IPS-11a (cell line): ENCODE measurements at regions not wholly inside any gene's neighbourhood (a gene's known extent, or its start where the extent isn't known, plus 50 kb on each side); places are given as distances from the start of the nearest gene placed in this dataset.

Experiments used
- H3K4me3 ChIP-seq: one replicate; pipeline ENCODE4 v1.5.1; 2013; ENCODE audit warnings: low read depth, low read length, control low read depth

DNA sequence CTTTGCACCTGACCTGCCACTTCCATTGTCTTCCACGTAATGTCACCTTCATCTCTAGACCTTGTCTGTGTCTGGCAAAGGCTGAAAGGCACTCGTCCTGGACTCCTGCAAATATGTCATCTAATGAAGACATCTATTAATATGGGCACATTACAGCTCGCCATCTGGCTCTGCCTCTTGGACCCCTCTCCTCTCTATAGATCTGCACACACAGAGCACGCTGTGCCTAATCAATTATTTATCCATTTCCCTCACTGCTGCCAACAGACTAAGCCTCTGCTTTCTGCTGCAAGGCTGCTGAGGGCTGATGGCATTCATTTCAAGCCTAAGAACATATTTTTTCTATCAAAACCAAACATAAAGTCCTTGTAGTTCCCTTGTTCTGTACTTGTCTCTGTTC, 573.0 kb downstream of the TUSC7 start:
- no peak overlapping the region for H3K4me3 ChIP-seq

GRCh38 chr3:117285737-117286136, 576.2 kb downstream of the TUSC7 start:
- no peak overlapping the region for H3K4me3 ChIP-seq

DNA sequence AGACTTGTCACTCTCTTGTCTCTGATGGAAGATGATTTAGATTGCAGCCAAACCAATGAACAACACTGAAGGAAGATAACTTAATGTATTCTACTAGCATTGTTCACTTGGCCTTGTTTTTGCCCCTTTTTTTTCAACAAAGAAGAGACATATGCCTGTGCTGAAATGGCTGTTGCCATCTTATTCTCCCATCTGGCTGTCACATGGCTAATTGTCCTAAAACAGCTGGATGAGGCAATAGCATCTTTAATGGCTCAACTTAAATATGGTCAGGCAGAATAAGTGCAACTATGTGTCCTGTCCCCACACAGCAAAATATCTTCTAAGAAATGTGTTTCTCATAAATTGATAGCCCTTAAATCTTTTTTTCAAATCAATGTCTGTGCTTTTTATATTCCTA, 576.9 kb downstream of the TUSC7 start:
- no peak overlapping the region for H3K4me3 ChIP-seq

- no peak overlapping the region for H3K4me3 ChIP-seq
Observed at GRCh38 chr3:117287602-117288001, 578.0 kb downstream of the TUSC7 start.

DNA sequence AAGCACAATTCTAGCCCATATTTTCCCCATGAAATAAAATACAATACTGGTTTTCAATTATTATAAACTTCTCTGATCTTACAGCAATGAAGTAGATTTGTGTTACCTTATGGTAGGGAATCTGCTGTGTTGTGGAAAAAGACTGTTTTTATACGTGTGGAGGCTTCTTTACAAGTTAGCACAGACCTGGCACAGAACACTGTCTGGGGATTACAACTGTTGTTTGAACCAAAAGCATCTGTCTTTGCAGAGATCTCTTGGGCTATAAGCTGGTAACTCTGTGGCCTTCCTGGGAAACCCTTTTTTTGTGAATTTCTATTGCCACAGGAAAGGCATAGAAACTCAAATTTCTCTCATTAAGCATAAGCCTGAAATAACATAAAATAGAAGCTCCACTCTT, 581.9 kb downstream of the TUSC7 start:
- no peak overlapping the region for H3K4me3 ChIP-seq

DNA sequence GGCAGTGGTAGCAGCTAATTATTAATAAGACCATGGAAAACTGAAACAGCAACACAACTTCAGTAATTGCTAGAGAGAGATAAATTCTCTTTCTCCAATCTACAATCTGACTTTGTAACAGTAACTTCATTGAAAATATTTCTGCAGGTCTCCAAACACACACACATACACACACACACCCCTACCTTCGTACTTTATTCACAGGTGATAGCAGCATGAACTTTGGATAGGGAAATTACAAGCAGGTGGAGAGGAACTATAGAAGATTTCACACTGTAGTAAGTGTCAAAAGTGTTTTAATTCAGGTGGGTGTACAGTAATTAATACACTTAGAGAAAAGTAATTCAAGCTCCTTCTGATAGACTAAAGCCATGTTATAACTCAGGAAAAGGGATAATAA, 587.5 kb downstream of the TUSC7 start:
- no peak overlapping the region for H3K4me3 ChIP-seq

GRCh38 chr3:117297541-117297940, 588.0 kb downstream of the TUSC7 start:
- H3K4me3 ChIP-seq = no peak overlapping the region

DNA sequence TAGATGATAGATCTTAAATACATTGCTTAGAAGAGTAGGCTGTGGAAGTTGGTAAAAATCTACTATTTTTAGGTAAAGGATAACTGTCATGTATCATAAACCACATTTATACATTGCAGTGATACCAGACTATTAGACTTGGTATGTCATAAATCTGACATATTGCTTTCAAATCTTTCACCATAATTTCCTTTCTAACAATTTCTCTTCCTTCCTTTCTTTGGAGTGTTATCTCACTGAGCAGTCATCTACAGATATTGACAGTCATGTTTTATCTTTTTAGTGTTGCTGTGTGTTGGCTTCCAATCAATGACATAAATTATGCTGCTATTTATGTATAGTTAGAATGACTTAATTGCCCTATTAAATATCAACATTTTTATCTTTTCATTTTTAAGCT, 588.7 kb downstream of the TUSC7 start:
- no peak overlapping the region for H3K4me3 ChIP-seq

DNA sequence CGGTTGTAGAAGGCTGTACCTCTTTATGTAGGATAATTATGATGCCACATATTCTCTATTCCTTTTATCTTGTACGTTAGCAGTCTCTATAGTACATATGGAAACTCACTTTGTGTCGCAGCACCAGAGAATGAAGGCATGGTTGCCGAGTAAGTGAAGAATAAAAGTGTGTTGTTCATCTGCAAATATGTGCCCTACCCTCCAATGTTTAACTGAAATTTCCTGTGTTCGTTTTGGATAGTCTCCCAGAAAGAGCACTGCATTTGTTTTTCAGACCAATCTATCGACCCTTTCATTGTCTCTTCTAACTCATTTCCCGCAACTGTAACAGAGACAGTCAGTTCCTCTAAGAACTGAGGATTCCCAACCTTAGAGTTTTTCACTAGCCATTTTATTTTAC, 592.8 kb downstream of the TUSC7 start:
- H3K4me3 ChIP-seq = no peak overlapping the region

- H3K4me3 ChIP-seq = no peak overlapping the region
Observed at GRCh38 chr3:117303443-117303842, 593.9 kb downstream of the TUSC7 start.

DNA sequence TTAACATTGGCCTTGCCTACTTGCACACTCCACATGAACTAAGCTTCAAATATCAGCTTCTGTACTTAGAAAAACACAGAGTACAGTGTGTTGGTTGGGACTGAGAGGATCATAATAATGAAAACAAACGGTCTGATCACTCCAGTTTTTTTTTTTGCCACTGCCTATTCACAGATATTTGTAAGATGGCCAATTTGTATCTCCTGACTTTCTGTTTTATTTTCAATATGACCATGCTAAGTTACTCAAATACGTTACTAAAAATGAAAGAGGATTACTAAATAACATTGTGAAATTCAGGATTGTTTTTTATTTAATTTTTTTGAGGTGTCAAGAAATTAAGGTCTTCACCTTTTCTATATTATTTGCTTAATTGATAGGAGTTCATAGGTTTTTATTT, 595.1 kb downstream of the TUSC7 start:
- no peak overlapping the region for H3K4me3 ChIP-seq

GRCh38 chr3:117305681-117306080, 596.1 kb downstream of the TUSC7 start:
- H3K4me3 ChIP-seq = no peak overlapping the region

- H3K4me3 ChIP-seq = no peak overlapping the region
Observed at GRCh38 chr3:117306299-117306698, 596.7 kb downstream of the TUSC7 start.

DNA sequence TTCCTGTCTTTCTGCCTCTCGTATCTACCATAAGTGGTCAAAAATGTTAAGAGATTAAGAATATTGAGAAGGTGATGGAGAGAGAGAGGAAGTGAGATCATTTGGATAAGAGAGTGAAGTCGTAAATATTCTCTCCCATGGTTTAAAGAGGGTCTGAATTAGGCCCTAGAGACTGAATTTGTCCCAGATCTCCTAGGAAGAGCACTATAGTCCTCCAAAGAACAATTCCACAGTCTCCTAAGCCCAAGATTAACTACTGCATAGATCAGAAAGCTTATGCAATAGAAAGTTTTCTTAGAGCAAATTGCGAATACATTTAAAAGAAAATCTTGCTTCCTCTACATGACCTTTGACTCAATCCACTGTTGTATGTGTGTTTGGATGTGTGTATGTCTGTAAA, 598.8 kb downstream of the TUSC7 start:
- H3K4me3 ChIP-seq = no peak overlapping the region

GRCh38 chr3:117308756-117309155, 599.2 kb downstream of the TUSC7 start:
- H3K4me3 ChIP-seq = no peak overlapping the region

- no peak overlapping the region for H3K4me3 ChIP-seq
Observed at GRCh38 chr3:117310536-117310935, 601.0 kb downstream of the TUSC7 start.

- no peak overlapping the region for H3K4me3 ChIP-seq
Observed at GRCh38 chr3:117314441-117315150, 605.0 kb downstream of the TUSC7 start.

DNA sequence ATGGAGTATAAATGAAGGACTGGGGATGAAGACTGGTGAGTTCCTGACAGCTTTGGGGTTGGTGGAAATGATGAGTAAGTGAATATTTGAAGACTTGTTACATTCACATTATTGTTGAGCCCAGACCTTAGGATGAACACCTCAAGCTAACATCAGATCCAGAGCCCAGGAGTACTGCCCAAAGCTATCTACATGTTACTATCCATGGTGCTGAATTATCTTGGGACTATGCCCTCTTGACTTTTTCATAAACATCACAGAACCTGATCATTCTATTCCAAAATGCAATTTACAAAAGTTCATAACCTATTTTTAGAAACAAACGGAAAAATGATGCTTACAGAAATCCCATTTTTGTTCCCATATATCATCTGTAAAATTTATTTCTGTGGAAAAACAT, 613.3 kb downstream of the TUSC7 start:
- no peak overlapping the region for H3K4me3 ChIP-seq

DNA sequence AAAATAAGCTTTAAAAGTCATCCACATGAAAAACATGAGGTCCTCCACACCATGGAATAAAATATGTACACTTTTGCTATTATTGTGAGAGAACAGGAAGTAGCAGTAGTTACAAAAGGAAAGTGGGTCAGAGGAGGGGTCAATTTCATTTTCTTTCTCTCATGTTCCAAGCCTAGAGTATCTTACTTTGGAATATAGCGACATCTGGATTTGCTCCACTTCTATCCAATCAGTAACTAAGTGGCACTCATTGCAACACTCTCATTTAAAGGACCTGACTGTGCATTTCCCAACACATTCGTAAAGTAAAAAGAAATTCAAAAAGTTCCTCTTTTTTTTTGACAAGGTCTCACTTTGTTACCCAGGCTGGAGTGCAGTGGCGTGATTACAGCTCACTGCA, 637.3 kb downstream of the TUSC7 start:
- H3K4me3 ChIP-seq = no peak overlapping the region

GRCh38 chr3:117348884-117349283, 639.3 kb downstream of the TUSC7 start:
- no peak overlapping the region for H3K4me3 ChIP-seq

DNA sequence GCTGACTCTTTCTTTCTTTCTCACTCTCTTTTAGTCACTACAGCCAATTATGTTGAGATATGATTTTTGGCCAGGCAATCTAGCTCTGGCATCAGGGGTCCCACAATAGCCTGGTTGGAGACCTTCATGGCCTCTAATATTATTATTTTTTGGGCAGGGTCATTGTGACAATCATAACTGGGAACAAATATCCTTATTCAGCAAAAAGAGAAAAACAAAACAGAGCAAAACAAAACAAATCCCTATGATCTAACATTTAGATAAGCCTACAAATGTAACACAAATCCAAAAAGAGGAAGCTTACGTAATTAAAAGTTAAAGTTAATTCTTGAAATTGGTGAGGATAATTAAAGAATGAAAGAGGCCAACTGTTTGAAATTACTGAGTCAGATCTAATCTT, 640.0 kb downstream of the TUSC7 start:
- no peak overlapping the region for H3K4me3 ChIP-seq

GRCh38 chr3:117350371-117350770, 640.8 kb downstream of the TUSC7 start:
- no peak overlapping the region for H3K4me3 ChIP-seq

DNA sequence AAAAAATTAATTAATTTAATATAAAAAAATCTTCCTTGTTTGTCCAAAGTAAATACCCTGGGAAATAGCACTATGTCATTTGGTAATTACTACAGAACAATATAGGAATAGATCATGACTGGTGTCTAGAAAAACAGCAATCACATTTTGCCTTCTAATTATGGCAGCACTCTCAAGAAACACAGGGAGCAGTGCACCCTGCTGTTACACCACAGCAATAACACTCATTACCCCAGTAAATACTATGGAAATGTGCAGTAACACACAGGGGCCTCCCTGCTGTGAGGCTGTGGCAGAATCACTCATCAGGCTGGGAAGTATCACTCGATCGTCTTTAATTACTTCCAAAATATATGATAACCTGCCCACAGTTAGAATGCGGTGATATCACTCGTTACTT, 646.0 kb downstream of the TUSC7 start:
- H3K4me3 ChIP-seq = no peak overlapping the region
